GM21737 (cell line): ENCODE measurements at regions not wholly inside any gene's neighbourhood (a gene's known extent, or its start where the extent isn't known, plus 50 kb on each side); places are given as distances from the start of the nearest gene placed in this dataset.
"Not testable (repeated sequence)": the region's sequence is repeated elsewhere in the genome, so short reads cannot be mapped to it uniquely, and the experiment has no call there.

Experiments
- ATAC-seq: cut with Tn5 transposase; IDR thresholded peaks from one replicate; pipeline ENCODE4 v1.9.1; 2021; ENCODE audit warnings: mild to moderate bottlenecking, moderate library complexity; ENCODE audit not compliant: unreplicated experiment

- no peak for ATAC-seq
Measured at GRCh38 chr5:162931501-162931900, 505.9 kb upstream of the CCNG1 start.

- ATAC-seq: no peak
Measured at GRCh38 chr5:162939991-162940390, 497.4 kb upstream of the CCNG1 start.

DNA sequence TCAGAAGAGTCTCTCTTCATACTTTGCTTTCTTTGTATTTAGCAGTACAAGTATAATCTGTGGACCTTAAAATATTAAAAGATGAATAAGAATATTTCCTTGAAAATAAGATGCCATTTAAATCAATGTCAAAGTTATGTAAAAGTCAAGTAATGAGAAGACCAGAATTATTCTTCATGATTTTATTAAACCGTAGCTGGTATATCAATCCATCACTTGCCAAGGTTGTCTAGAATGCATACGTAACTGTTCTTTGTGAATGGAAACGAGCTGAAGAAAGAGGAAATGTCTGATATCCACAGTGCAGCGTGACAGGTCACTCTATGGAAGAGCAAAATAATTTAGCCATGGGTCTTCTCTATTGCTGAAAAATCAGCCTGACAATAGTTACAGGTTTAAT, 488.7 kb upstream of the CCNG1 start:
- no peak for ATAC-seq

GRCh38 chr5:162956570-162956969, 480.8 kb upstream of the CCNG1 start:
- no peak for ATAC-seq

GRCh38 chr5:162964144-162964543, 473.3 kb upstream of the CCNG1 start:
- ATAC-seq: not testable (repeated sequence)

DNA sequence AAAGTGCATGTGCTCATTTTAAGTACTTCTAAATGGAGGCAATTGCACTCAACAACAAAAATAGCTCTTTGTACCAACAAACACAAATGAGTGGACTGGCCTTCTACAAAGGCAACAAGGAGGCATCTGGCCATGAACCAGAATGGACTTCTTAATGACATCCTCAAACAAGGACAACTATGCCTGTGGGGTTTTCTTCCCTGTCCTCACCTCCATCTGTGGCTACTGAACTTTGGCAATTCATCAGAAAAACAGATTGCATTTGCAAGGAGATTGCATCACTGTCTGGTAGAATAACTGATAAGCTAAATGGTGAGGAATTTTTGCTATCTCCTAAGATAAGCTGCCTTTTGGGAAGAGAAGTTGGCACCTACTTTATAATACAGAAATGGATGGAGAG, 447.3 kb upstream of the CCNG1 start:
- ATAC-seq: no peak

- peak; percentile 78 for ATAC-seq
Measured at GRCh38 chr5:162990856-162991497, 446.4 kb upstream of the CCNG1 start.

GRCh38 chr5:162995568-162995967, 441.8 kb upstream of the CCNG1 start:
- no peak for ATAC-seq

- ATAC-seq: no peak
Measured at GRCh38 chr5:162996053-162996452, 441.3 kb upstream of the CCNG1 start.

GRCh38 chr5:163005949-163006348, 431.4 kb upstream of the CCNG1 start:
- no peak for ATAC-seq

DNA sequence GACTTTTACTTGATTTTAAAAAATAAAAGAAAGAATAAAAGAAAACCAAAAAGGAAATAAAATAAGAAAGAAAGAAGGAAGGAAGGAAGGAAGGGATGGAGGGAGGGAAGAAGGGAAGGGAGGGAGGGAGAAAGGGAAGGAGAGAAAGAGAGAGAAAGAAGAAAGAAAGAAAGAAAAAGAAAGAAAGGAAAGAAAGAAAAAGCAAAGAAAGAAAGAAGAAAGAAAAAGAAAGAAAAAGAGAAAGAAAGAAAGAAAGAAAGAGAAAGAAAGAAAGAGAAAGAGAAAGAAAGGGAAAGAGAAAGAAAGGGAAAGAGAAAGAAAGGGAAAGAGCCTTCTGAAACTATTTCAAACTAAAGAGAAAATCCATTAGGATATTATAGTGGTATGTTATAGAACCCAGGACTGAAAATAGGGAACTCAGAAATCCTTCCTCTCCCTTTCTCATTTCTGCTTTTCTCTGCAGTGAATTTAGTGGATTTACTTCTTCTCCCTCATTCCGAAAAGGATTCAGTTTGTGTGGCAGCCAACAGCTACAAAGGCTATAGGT, 414.7 kb upstream of the CCNG1 start:
- no peak for ATAC-seq

DNA sequence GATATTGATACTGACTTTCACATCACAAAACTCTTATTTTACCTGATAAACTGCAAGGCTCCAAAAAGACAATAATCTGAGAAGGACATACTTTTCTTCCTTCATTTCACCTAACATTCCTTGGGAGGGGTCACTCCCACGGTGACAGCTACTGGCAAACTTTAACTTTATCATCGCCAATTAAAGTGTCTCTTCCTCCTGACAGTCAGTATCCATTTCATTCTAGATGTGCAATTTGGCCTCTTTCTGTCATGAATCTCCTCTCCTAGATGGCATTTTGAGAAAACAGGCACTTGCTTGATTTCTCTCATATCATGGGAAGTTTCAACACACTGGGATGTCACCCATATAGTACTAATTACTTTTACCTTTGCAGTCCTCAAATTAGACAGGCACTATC, 413.5 kb upstream of the CCNG1 start:
- ATAC-seq: no peak

- no peak for ATAC-seq
Measured at GRCh38 chr5:163024936-163025335, 412.5 kb upstream of the CCNG1 start.

- ATAC-seq: no peak
Measured at GRCh38 chr5:163033656-163034055, 403.7 kb upstream of the CCNG1 start.

- no peak for ATAC-seq
Measured at GRCh38 chr5:163041254-163041653, 396.1 kb upstream of the CCNG1 start.

GRCh38 chr5:163079618-163080017, 357.8 kb upstream of the CCNG1 start:
- ATAC-seq: no peak

DNA sequence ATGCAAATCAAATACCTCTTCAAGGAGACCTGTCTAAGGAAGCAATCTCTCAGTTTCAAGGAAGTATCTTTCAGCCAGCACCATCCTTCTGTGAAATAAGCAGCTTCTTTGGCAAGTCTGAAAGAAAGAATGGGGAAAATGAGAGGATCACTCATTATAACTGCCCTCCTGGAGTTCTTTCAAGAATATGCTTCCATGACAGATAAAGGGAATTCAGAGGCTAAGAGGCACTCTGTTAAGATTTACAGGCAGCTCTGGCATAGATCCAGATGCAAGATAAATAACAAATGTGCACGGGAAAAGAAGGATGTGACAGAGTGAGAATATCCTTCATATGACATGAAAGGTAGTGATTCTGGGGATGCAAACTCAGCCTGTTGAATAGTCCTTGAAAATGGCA, 348.2 kb upstream of the CCNG1 start:
- ATAC-seq: no peak

DNA sequence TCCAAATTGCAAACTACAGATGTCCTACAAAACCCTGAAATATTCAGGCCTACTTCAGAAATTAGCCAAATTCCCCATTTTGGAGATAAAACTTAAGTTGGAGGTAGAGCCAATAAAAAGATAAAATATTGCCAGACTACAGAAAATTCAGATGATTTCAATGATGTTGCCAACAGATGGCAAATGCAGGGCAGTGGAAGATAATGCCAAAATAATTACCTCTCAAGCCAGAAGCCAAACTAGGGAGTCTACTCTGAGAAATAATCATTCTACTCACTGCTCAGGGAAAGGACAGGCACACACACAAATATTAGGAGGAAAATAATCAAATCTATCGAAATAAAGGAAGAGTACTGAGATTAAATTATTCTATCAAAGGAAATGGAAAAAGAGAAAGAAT, 347.5 kb upstream of the CCNG1 start:
- no peak for ATAC-seq

GRCh38 chr5:163094492-163095180, 342.8 kb upstream of the CCNG1 start:
- peak; percentile 86 for ATAC-seq

DNA sequence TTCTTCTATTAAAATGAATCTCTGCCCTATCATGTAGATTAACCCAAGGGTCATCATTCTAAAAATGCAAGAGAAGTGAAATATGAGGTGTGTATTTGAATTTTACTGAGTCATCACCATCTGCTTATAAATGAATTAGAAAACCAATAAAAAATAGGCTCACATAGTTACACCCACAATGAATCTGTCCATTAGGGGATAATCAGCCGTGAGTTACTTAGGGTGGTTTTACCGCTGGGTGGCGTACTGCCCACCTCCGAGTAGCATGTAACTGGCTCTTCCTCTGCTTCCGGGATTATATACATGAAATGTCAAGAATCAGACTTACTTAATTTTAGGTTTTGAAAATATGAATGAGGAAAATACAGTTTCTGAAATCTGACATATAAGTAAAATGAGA, 332.9 kb upstream of the CCNG1 start:
- no peak for ATAC-seq

DNA sequence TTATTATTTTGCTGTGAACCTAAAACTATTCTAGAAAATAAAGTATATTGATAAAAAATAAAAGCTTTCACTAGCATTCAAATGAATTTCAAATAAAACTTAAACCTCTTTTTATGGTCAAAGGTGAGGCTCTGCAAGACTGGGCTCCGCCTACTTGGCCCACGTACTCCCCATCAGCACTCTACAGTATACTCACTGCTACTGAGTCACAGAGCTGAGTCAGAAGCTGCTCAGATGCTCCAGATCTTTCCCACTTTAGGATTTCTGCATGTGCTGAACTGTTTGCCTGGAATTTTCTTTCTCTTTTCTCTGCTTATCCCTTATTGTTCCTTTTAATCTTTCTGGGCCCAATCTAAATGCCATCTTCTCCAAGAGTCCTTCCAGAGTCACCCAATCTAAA, 331.9 kb upstream of the CCNG1 start:
- ATAC-seq: no peak

DNA sequence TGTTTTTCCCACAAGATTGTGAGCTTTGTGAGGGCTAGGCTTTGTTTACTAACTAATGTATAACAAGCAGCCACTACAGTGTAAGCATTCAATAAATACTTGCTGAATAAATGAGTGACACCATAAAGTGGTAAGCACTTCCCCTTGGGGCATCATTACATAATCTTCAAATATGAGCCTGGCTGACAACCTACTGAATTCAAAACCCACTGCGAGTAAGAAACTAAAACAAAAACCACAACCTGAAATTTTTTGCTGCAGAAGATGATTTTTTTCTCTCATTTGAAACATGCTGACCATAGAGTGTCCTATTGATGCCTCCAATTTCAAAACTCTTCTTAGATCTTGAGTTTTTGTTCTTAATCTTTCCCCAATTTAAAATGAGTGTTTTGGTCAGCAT, 331.3 kb upstream of the CCNG1 start:
- ATAC-seq: no peak

DNA sequence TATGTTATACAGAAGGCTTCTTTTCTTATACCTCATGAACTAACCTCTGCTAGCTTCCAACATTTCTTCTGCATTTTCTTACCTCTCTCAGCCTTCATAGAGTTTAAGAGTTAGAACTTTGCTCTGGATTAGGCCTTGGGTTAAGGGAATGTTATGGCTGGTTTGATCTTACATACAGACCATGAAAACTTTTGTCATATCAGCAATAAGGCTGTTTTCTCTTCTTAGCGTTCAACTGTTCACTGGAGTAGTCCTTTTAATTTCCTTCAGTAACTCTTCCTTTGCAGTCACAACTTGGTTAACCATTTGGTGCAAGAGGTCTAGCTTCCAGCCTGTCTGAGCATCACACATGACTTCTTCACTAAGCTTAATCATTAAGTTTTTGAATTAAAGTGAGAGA, 329.0 kb upstream of the CCNG1 start:
- ATAC-seq: no peak
